ENCODE measurements at regions not wholly inside any gene's neighbourhood (a gene's known extent, or its start where the extent isn't known, plus 50 kb on each side); places are given as distances from the start of the nearest gene placed in this dataset.
"Not testable (repeated sequence)": the region's sequence is repeated elsewhere in the genome, so short reads cannot be mapped to it uniquely, and the experiment has no call there.

DNA sequence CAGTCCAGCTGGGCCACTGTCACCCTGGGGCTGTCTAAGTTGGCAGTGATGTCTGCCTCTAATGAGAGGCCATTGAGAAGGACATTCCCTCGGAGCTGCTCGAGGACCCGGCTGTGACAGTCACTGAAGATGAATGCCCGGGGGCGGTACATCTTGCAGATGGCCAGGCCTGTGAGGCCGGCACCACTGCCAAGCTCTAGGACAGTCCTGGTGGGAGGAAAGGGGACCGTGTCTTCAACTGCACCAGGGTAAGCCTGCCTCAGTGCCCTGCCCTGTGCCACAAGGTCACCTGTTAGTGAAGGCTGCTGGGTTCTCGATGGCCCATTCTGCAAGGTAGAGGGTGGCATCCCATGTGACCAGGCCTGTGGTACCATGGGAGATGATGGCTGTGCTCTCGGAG lies 236.6 kb upstream of the FRG2C start:
- not testable (repeated sequence) for TF ChIP-seq CTCF, POLR2A (IDR thresholded peaks at IDR 0.05)
